GM23338 (cell line): ENCODE measurements at regions not wholly inside any gene's neighbourhood (a gene's known extent, or its start where the extent isn't known, plus 50 kb on each side); places are given as distances from the start of the nearest gene placed in this dataset.

Experiments used
- ATAC-seq: fragments of 200-7000 bp; cut with Tn5 transposase; 3 replicates; pipeline ENCODE4 v1.9.1; 2020
- DNase-seq: peaks from one replicate; pipeline ENCODE4 v3.0.0-alpha.2; 2015; ENCODE audit warnings: low spot score
- H2AFZ ChIP-seq: fragments of 200-600 bp; sonication (generic); 2 replicates; pipeline ENCODE4 v1.8.0; 2016; ENCODE audit warnings: antibody characterized with exemption, mild to moderate bottlenecking, moderate library complexity
- H3F3A ChIP-seq: fragments of 200-600 bp; sonication (generic); replicated peaks from 2 replicates; pipeline ENCODE4 v1.8.0; 2017; ENCODE audit warnings: antibody characterized with exemption, mixed run types, low read depth
- H3K27ac ChIP-seq: fragments of 200-600 bp; sonication (generic); 2 replicates; pipeline ENCODE4 v1.6.1; 2016; ENCODE audit warnings: low read depth
- H3K27me3 ChIP-seq: fragments of 200-600 bp; sonication (generic); 2 replicates; pipeline ENCODE4 v1.8.0; 2016; ENCODE audit warnings: mild to moderate bottlenecking, mixed run types, moderate library complexity; ENCODE audit not compliant: insufficient read depth
- H3K36me3 ChIP-seq: fragments of 200-600 bp; sonication (generic); 2 replicates; pipeline ENCODE4 v1.8.0; 2016; ENCODE audit warnings: mild to moderate bottlenecking; ENCODE audit not compliant: insufficient read depth
- H3K4me1 ChIP-seq: fragments of 200-600 bp; sonication (generic); 2 replicates; pipeline ENCODE4 v1.8.0; 2016; ENCODE audit warnings: mild to moderate bottlenecking, moderate library complexity; ENCODE audit not compliant: insufficient read depth
- H3K4me2 ChIP-seq: fragments of 200-600 bp; sonication (generic); 2 replicates; pipeline ENCODE4 v1.7.1; 2017; ENCODE audit warnings: mixed run types
- H3K4me3 ChIP-seq: fragments of 200-600 bp; sonication (generic); 2 replicates; pipeline ENCODE4 v1.6.1; 2016; ENCODE audit warnings: mixed run types
- H3K79me2 ChIP-seq: fragments of 200-600 bp; sonication (generic); replicated peaks from 2 replicates; pipeline ENCODE4 v1.8.0; 2017; ENCODE audit warnings: mild to moderate bottlenecking; ENCODE audit not compliant: insufficient read depth
- H3K9me2 ChIP-seq: fragments of 200-600 bp; sonication (generic); 2 replicates; pipeline ENCODE4 v1.8.0; 2017; ENCODE audit not compliant: insufficient read depth
- H4K20me1 ChIP-seq: fragments of 200-600 bp; sonication (generic); replicated peaks from 2 replicates; pipeline ENCODE4 v1.8.0; 2017; ENCODE audit warnings: mild to moderate bottlenecking; ENCODE audit not compliant: insufficient read depth
- H3K27ac Mint-ChIP-seq: 2 replicates; pipeline ENCODE4 v1.8.0; 2020; ENCODE audit warnings: inconsistent platforms, mild to moderate bottlenecking, moderate library complexity, mixed read lengths
- H3K27me3 Mint-ChIP-seq: 3 replicates; pipeline ENCODE4 v1.8.0; 2022; ENCODE audit warnings: low read depth, mild to moderate bottlenecking, moderate library complexity, mixed read lengths, inconsistent platforms; ENCODE audit not compliant: insufficient read depth, poor library complexity
- H3K36me3 Mint-ChIP-seq: 3 replicates; pipeline ENCODE4 v1.8.0; 2021; ENCODE audit warnings: low read depth, mild to moderate bottlenecking, inconsistent platforms, moderate library complexity, mixed read lengths
- H3K4me1 Mint-ChIP-seq: 3 replicates; pipeline ENCODE4 v1.8.0; 2020; ENCODE audit warnings: mild to moderate bottlenecking, inconsistent platforms, mixed read lengths
- H3K4me3 Mint-ChIP-seq: 3 replicates; pipeline ENCODE4 v1.8.0; 2021; ENCODE audit warnings: moderate library complexity, mild to moderate bottlenecking, inconsistent platforms, mixed read lengths
- H3K9me3 Mint-ChIP-seq: 3 replicates; pipeline ENCODE4 v1.8.0; 2020; ENCODE audit warnings: moderate library complexity, mild to moderate bottlenecking, inconsistent platforms, mixed read lengths
- CREB1 ChIP-seq: fragments of 250-450 bp; sonication (Bioruptor Pico); IDR thresholded peaks from 2 replicates; pipeline ENCODE4 v1.5.0; 2020; ENCODE audit warnings: low read depth, mild to moderate bottlenecking, moderate library complexity
- EZH2 ChIP-seq: fragments of 200-600 bp; sonication (generic); IDR thresholded peaks from one replicate; pipeline ENCODE4 v1.8.0; 2017; ENCODE audit warnings: antibody characterized with exemption, mild to moderate bottlenecking, low read depth; ENCODE audit not compliant: unreplicated experiment
- EZH2phosphoT487 ChIP-seq: fragments of 200-600 bp; sonication (generic); IDR thresholded peaks from one replicate; pipeline ENCODE4 v1.8.1; 2018; ENCODE audit warnings: antibody characterized with exemption; ENCODE audit not compliant: unreplicated experiment
- JUNB ChIP-seq: IDR thresholded peaks from one replicate; pipeline ENCODE4 v1.6.1; 2016; ENCODE audit warnings: antibody characterized with exemption; ENCODE audit not compliant: unreplicated experiment
- NANOG ChIP-seq: IDR thresholded peaks from 2 replicates; pipeline ENCODE4 v1.6.1; 2016; ENCODE audit warnings: antibody characterized with exemption, borderline replicate concordance
- POLR2AphosphoS5 ChIP-seq: IDR thresholded peaks from 2 replicates; pipeline ENCODE4 v1.6.1; 2016; ENCODE audit warnings: antibody characterized with exemption, low read depth
- STAT1 ChIP-seq: IDR thresholded peaks from one replicate; pipeline ENCODE4 v1.6.1; 2016; ENCODE audit warnings: antibody characterized with exemption; ENCODE audit not compliant: unreplicated experiment
- ZNF114 ChIP-seq: fragments of 250-450 bp; sonication (Bioruptor Pico); IDR thresholded peaks from 2 replicates; pipeline ENCODE4 v1.5.0; 2020; ENCODE audit warnings: mild to moderate bottlenecking, moderate library complexity
- ZNF331 ChIP-seq: fragments of 250-450 bp; sonication (Bioruptor Pico); IDR thresholded peaks from 2 replicates; pipeline ENCODE4 v1.5.0; 2020; ENCODE audit warnings: low read depth, mild to moderate bottlenecking, moderate library complexity
- ZNF462 ChIP-seq: fragments of 250-450 bp; sonication (Bioruptor Pico); IDR thresholded peaks from 2 replicates; pipeline ENCODE4 v1.5.0; 2020; ENCODE audit warnings: mild to moderate bottlenecking, moderate library complexity
- TF ChIP-seq, protein P1 (sequence below): IDR thresholded peaks from one replicate; pipeline ENCODE4 v1.6.1; 2018; ENCODE audit warnings: antibody characterized with exemption; ENCODE audit not compliant: unreplicated experiment
- TF ChIP-seq, protein P2 (sequence below): IDR thresholded peaks from 2 replicates; pipeline ENCODE4 v1.6.1; 2016; ENCODE audit warnings: antibody characterized with exemption
- TF ChIP-seq, protein P3 (sequence below), 2 experiments: fragments of 200-600 bp in 1 of 2; sonication (generic) in 1 of 2; conservative IDR thresholded peaks; 2 replicates each; pipeline versions ENCODE4 v1.5.1 to v1.6.1; 2016 to 2017; ENCODE audit warnings: antibody characterized with exemption in 2 of 2, low read depth in 2 of 2, mild to moderate bottlenecking in 2 of 2, moderate library complexity in 1 of 2

DNA sequence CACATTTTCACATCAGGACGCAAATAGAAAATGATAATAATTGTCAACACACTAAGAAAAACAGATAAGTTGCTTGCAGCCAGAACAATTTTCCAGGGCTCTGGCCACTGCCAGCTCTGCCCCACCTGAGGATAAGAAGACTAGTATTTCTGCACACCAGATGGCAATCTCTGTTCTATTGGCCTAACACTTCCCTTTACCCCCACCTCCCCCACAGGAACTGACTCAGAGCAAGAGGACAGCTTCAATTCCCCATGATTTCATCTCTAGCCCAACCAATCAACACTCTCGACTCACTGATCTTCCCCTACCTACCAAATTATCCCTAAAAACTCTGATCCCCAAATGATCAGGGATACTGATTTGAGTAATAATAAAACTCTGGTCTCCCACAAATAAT is 164.0 kb downstream of the SMARCA1 start:
- Histone ChIP-seq H4K20me1 (no peaks in the 10 kb centered on the region), H3F3A (no peaks in the 10 kb centered on the region), H3K4me3 (no peak overlapping the region), H3K79me2 (no peaks in the 10 kb centered on the region), H3K27ac (no peak overlapping the region), H3K36me3 (no peaks in the 10 kb centered on the region), H3K4me1 (no peaks in the 10 kb centered on the region), H3K4me2 (no peak overlapping the region), H3K27me3 (no peaks in the 10 kb centered on the region), H3K9me2 (no peaks in the 10 kb centered on the region), H2AFZ (no peak overlapping the region)
- Mint-ChIP-seq H3K9me3 (peaks cover 25% of the 10 kb centered on the region), H3K4me3 (no peak overlapping the region), H3K4me1 (no peaks in the 10 kb centered on the region), H3K36me3 (peaks cover 18% of the 10 kb centered on the region; the same call in 2 of the 3 replicates), H3K27ac (no peak overlapping the region), H3K27me3 (no peaks in the 10 kb centered on the region)
- DNase-seq (no peak), ATAC-seq (no peak)
- TF ChIP-seq, protein P1, sequence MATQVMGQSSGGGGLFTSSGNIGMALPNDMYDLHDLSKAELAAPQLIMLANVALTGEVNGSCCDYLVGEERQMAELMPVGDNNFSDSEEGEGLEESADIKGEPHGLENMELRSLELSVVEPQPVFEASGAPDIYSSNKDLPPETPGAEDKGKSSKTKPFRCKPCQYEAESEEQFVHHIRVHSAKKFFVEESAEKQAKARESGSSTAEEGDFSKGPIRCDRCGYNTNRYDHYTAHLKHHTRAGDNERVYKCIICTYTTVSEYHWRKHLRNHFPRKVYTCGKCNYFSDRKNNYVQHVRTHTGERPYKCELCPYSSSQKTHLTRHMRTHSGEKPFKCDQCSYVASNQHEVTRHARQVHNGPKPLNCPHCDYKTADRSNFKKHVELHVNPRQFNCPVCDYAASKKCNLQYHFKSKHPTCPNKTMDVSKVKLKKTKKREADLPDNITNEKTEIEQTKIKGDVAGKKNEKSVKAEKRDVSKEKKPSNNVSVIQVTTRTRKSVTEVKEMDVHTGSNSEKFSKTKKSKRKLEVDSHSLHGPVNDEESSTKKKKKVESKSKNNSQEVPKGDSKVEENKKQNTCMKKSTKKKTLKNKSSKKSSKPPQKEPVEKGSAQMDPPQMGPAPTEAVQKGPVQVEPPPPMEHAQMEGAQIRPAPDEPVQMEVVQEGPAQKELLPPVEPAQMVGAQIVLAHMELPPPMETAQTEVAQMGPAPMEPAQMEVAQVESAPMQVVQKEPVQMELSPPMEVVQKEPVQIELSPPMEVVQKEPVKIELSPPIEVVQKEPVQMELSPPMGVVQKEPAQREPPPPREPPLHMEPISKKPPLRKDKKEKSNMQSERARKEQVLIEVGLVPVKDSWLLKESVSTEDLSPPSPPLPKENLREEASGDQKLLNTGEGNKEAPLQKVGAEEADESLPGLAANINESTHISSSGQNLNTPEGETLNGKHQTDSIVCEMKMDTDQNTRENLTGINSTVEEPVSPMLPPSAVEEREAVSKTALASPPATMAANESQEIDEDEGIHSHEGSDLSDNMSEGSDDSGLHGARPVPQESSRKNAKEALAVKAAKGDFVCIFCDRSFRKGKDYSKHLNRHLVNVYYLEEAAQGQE, result no peak
- TF ChIP-seq, protein P2, sequence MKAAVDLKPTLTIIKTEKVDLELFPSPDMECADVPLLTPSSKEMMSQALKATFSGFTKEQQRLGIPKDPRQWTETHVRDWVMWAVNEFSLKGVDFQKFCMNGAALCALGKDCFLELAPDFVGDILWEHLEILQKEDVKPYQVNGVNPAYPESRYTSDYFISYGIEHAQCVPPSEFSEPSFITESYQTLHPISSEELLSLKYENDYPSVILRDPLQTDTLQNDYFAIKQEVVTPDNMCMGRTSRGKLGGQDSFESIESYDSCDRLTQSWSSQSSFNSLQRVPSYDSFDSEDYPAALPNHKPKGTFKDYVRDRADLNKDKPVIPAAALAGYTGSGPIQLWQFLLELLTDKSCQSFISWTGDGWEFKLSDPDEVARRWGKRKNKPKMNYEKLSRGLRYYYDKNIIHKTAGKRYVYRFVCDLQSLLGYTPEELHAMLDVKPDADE, result no peak
- TF ChIP-seq STAT1 (no peak), ZNF114 (CRISPR knock-in tag) (no peak), ZNF462 (CRISPR knock-in tag) (no peak), EZH2phosphoT487 (no peak), CREB1 (CRISPR knock-in tag) (no peak), POLR2AphosphoS5 (no peak), NANOG (no peak), JUNB (no peak), EZH2 (no peak), ZNF331 (CRISPR knock-in tag) (no peak)
- TF ChIP-seq, protein P3, sequence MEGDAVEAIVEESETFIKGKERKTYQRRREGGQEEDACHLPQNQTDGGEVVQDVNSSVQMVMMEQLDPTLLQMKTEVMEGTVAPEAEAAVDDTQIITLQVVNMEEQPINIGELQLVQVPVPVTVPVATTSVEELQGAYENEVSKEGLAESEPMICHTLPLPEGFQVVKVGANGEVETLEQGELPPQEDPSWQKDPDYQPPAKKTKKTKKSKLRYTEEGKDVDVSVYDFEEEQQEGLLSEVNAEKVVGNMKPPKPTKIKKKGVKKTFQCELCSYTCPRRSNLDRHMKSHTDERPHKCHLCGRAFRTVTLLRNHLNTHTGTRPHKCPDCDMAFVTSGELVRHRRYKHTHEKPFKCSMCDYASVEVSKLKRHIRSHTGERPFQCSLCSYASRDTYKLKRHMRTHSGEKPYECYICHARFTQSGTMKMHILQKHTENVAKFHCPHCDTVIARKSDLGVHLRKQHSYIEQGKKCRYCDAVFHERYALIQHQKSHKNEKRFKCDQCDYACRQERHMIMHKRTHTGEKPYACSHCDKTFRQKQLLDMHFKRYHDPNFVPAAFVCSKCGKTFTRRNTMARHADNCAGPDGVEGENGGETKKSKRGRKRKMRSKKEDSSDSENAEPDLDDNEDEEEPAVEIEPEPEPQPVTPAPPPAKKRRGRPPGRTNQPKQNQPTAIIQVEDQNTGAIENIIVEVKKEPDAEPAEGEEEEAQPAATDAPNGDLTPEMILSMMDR (conservative IDR thresholded peaks at IDR 0.05; ENCODE audit: low read depth in 2 of 2), result no peak
